B cell (primary cell): ENCODE measurements at regions not wholly inside any gene's neighbourhood (a gene's known extent, or its start where the extent isn't known, plus 50 kb on each side); places are given as distances from the start of the nearest gene placed in this dataset.

Source experiments
- ATAC-seq: fragments of 200-7000 bp; cut with Tn5 transposase; one replicate; pipeline ENCODE4 v1.10.0; 2021; ENCODE audit warnings: low read depth, mild to moderate bottlenecking, moderate number of reproducible peaks, moderate library complexity
- CTCF ChIA-PET: fragments of 350-600 bp; sonication (Branson Sonifier 250); formaldehyde crosslinking; loops from one replicate; lab custom pipeline; 2021; ENCODE audit warnings: antibody characterized with exemption, inconsistent platforms; lab: Charles Lee
- POLR2A ChIA-PET: fragments of 350-600 bp; sonication (Branson Sonifier 250); formaldehyde crosslinking; loops from one replicate; lab custom pipeline; 2021; ENCODE audit warnings: antibody characterized with exemption; lab: Charles Lee
- DNase-seq: peaks from one replicate; pipeline ENCODE4 v3.0.0; 2013
- H2AFZ ChIP-seq: 2 replicates; pipeline ENCODE4 v1.6.1; 2012; ENCODE audit warnings: mild to moderate bottlenecking, low read depth, low read length; ENCODE audit not compliant: insufficient read depth, poor library complexity, severe bottlenecking
- H3K27ac ChIP-seq, 2 donors: 1 replicate in 1 of 2; 2 replicates in 1 of 2; pipeline ENCODE4 v1.5.1; 2012 to 2013; ENCODE audit warnings: low read length in 2 of 2, mild to moderate bottlenecking in 2 of 2, moderate library complexity in 1 of 2
- H3K27me3 ChIP-seq, 4 experiments: fragments of 200-600 bp in 1 of 4; sonication (generic) in 1 of 4; replicated peaks in 1 of 4; 1 replicate in 2 of 4; 2 replicates in 2 of 4; pipeline versions ENCODE4 v1.6.1 to v1.7.0; 2013 to 2016; ENCODE audit warnings: low read length in 3 of 4, mild to moderate bottlenecking in 2 of 4, mixed read lengths in 1 of 4, moderate library complexity in 1 of 4; ENCODE audit not compliant: insufficient read depth in 4 of 4, control insufficient read depth in 3 of 4; ENCODE audit errors: control extremely low read depth in 1 of 4
- H3K36me3 ChIP-seq, 2 experiments: replicated peaks in 1 of 2; 1 replicate in 1 of 2; 2 replicates in 1 of 2; pipeline versions ENCODE4 v1.6.1 to v1.7.1; 2013; ENCODE audit warnings: low read length in 1 of 2; ENCODE audit not compliant: insufficient read depth in 2 of 2, control insufficient read depth in 1 of 2; ENCODE audit errors: control extremely low read depth in 1 of 2, extremely low read depth in 1 of 2
- H3K4me1 ChIP-seq, 2 donors: fragments of 200-600 bp in 1 of 2; sonication (generic) in 1 of 2; 1 replicate in 1 of 2; 2 replicates in 1 of 2; pipeline versions ENCODE4 v1.5.1 to v1.6.1; 2013 to 2017; ENCODE audit warnings: low read length in 2 of 2; ENCODE audit not compliant: control insufficient read depth in 2 of 2, insufficient read depth in 2 of 2
- H3K4me2 ChIP-seq: replicated peaks from 2 replicates; pipeline ENCODE3; 2012; ENCODE audit warnings: mild to moderate bottlenecking, low read depth, low read length; ENCODE audit not compliant: poor library complexity, severe bottlenecking
- H3K4me3 ChIP-seq, 5 experiments: fragments of 200-600 bp in 1 of 5; sonication (generic) in 1 of 5; 1 replicate in 3 of 5; 2 replicates in 2 of 5; pipeline versions ENCODE4 v1.5.1 to v1.7.0; 2011 to 2016; ENCODE audit warnings: low read length in 4 of 5, mild to moderate bottlenecking in 4 of 5, low read depth in 2 of 5, control low read depth in 1 of 5, moderate library complexity in 1 of 5; ENCODE audit not compliant: insufficient read depth in 1 of 5; ENCODE audit errors: control extremely low read depth in 1 of 5, extremely low read depth in 1 of 5
- H3K79me2 ChIP-seq: fragments of 200-600 bp; sonication (generic); one replicate; pipeline ENCODE4 v1.6.0; 2016; ENCODE audit warnings: low read length; ENCODE audit not compliant: control insufficient read depth, insufficient read depth
- H3K9ac ChIP-seq: fragments of 200-600 bp; sonication (generic); 2 replicates; pipeline ENCODE4 v1.6.1; 2017; ENCODE audit warnings: mild to moderate bottlenecking, low read length, moderate library complexity
- H3K9me3 ChIP-seq, 3 donors: one replicate each; pipeline versions ENCODE4 v1.6.1 to v1.7.1; 2013; ENCODE audit warnings: low read length in 2 of 3; ENCODE audit not compliant: control insufficient read depth in 2 of 3, insufficient read depth in 1 of 3; ENCODE audit errors: control extremely low read depth in 1 of 3
- H4K20me1 ChIP-seq: 2 replicates; pipeline ENCODE4 v1.6.0; 2012; ENCODE audit warnings: mild to moderate bottlenecking, low read length; ENCODE audit not compliant: insufficient read depth, control insufficient read depth, poor library complexity, severe bottlenecking
- H3K27ac Mint-ChIP-seq: one replicate; pipeline ENCODE4 v1.8.0; 2021; ENCODE audit warnings: mixed read lengths
- H3K27me3 Mint-ChIP-seq: one replicate; pipeline ENCODE4 v1.8.0; 2021; ENCODE audit warnings: mixed read lengths
- H3K4me1 Mint-ChIP-seq: one replicate; pipeline ENCODE4 v1.8.0; 2021; ENCODE audit warnings: mixed read lengths
- H3K4me3 Mint-ChIP-seq: one replicate; pipeline ENCODE4 v1.8.0; 2021; ENCODE audit warnings: mixed read lengths
- H3K9me3 Mint-ChIP-seq: one replicate; pipeline ENCODE4 v1.8.0; 2022; ENCODE audit warnings: mixed read lengths; ENCODE audit not compliant: insufficient read depth
- EZH2 ChIP-seq: IDR thresholded peaks from 2 replicates; pipeline ENCODE4 v1.6.1; 2012; ENCODE audit warnings: borderline replicate concordance, low read depth, mild to moderate bottlenecking, moderate library complexity, low read length; ENCODE audit not compliant: insufficient read depth, poor library complexity, severe bottlenecking
- WGBS: methylation state at CpG from one replicate; pipeline ENCODE4 v1.1.5; 2013; ENCODE audit warnings: missing lambda C conversion rate; ENCODE audit not compliant: insufficient coverage; 5-methylcytosine and 5-hydroxymethylcytosine counted together
- intact Hi-C: fragments of 100-400 bp; cut with micrococcal nuclease; formaldehyde crosslinking; loops from one replicate; pipeline ENCODE4 v1.10.0; 2022
- TF ChIP-seq, protein P1 (sequence below): fragments of 200-600 bp; IDR thresholded peaks from one replicate; pipeline ENCODE4 v1.8.0; 2022; ENCODE audit warnings: antibody characterized with exemption, mild to moderate bottlenecking

DNA sequence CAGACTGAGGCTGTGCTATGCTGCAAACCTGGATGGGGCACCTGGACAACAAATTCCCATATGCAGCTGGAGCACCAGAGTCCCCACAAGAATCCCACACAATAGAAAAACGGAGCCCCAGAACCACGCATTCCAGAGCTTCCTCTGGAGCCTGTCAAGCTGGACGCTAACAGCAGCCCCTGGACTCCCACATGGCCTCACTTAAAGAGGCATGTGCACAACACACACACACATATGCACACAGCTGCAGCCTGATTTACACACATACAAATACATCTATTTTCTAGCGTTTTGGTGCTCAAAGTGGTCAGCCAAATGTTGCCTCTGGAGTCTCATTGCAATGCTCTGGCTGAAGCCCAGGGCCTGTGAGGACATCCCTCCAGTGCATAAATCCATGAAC is 632.7 kb upstream of the ID2 start:
- Histone ChIP-seq H3K27me3 (peaks cover 0 to 3% (median 0%) of the 10 kb centered on the region in 4 experiments), H2AFZ (no peak overlapping the region), H3K36me3 (no peaks in the 10 kb centered on the region), H3K9ac (no peak overlapping the region), H4K20me1 (no peaks in the 10 kb centered on the region), H3K4me2 (no peak overlapping the region), H3K27ac (no peak overlapping the region), H3K4me3 (no peak overlapping the region), H3K9me3 (no peaks in the 10 kb centered on the region), H3K4me1 (no peaks in the 10 kb centered on the region), H3K79me2 (no peaks in the 10 kb centered on the region)
- Mint-ChIP-seq H3K27me3 (peaks cover 18% of the 10 kb centered on the region), H3K4me3 (no peak overlapping the region), H3K4me1 (no peaks in the 10 kb centered on the region), H3K9me3 (no peaks in the 10 kb centered on the region), H3K27ac (no peak overlapping the region)
- TF ChIP-seq, protein P1, sequence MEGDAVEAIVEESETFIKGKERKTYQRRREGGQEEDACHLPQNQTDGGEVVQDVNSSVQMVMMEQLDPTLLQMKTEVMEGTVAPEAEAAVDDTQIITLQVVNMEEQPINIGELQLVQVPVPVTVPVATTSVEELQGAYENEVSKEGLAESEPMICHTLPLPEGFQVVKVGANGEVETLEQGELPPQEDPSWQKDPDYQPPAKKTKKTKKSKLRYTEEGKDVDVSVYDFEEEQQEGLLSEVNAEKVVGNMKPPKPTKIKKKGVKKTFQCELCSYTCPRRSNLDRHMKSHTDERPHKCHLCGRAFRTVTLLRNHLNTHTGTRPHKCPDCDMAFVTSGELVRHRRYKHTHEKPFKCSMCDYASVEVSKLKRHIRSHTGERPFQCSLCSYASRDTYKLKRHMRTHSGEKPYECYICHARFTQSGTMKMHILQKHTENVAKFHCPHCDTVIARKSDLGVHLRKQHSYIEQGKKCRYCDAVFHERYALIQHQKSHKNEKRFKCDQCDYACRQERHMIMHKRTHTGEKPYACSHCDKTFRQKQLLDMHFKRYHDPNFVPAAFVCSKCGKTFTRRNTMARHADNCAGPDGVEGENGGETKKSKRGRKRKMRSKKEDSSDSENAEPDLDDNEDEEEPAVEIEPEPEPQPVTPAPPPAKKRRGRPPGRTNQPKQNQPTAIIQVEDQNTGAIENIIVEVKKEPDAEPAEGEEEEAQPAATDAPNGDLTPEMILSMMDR = no peak
- no peak for TF ChIP-seq EZH2
- intact Hi-C loops = no loop called here
- DNase-seq (no peak), ATAC-seq (no peak)
- CTCF ChIA-PET = no interaction called here
- POLR2A ChIA-PET = no interaction called here
- WGBS = 89% methylated on average over 4 of the region's 4 CpGs

DNA sequence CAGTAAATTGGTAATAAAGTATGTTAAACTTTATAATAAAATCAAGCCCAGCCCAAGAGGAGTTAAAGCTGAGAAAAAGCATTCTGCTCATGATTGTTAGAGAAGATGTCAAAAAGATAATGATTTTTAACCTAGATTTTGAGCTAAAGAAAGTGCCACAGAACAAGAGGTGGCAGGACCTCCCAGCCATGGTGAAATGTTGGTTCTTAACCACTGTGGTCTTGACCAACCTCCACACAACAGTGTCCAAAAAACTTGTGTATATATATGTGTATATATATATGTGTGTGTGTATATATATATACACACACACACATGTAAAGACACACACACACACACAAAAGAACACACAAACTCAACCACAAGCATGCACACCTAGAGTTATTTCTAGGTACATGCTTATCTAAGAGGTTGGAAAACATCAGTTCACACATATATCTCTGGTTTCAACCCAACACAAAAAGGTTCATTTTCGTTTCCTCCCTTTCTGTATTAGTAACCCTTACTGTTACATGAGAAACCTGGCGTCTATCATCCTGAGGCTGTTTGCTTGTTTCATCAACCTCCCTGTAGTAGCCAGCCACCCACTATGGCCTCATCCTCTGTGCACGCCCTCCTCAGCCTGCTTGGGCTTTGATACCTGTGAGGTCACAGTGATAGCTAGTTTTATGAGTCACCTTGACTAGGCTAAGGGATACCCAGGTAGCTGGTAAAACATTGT is 631.8 kb upstream of the ID2 start:
- Histone ChIP-seq H3K27me3 (peaks cover 0 to 3% (median 0%) of the 10 kb centered on the region in 4 experiments), H3K4me3 (no peak overlapping the region), H3K27ac (no peak overlapping the region), H3K4me1 (no peaks in the 10 kb centered on the region), H3K79me2 (no peaks in the 10 kb centered on the region), H2AFZ (no peak overlapping the region), H4K20me1 (no peaks in the 10 kb centered on the region), H3K9ac (no peak overlapping the region), H3K4me2 (no peak overlapping the region), H3K36me3 (no peaks in the 10 kb centered on the region), H3K9me3 (no peaks in the 10 kb centered on the region)
- no peak for DNase-seq
- WGBS = 80% methylated on average over 1 of the region's 3 CpGs
- intact Hi-C loops = no loop called here
- no peak for ATAC-seq
- H3K4me3 Mint-ChIP-seq = no peak overlapping the region
- peaks cover 13% of the 10 kb centered on the region for H3K27me3 Mint-ChIP-seq
- H3K4me1 Mint-ChIP-seq = no peaks in the 10 kb centered on the region
- TF ChIP-seq, protein P1 = no peak
- TF ChIP-seq EZH2 = no peak
- H3K27ac Mint-ChIP-seq = no peak overlapping the region
- H3K9me3 Mint-ChIP-seq = no peaks in the 10 kb centered on the region
- ChIA-PET POLR2A (no interaction called here), CTCF (no interaction called here)
